HG02852 (cell line): ENCODE measurements at regions not wholly inside any gene's neighbourhood (a gene's known extent, or its start where the extent isn't known, plus 50 kb on each side); places are given as distances from the start of the nearest gene placed in this dataset.
"Not testable (repeated sequence)": the region's sequence is repeated elsewhere in the genome, so short reads cannot be mapped to it uniquely, and the experiment has no call there.

ENCODE experiments used
- ATAC-seq: cut with Tn5 transposase; IDR thresholded peaks from one replicate; pipeline ENCODE4 v1.9.1; 2021; ENCODE audit warnings: mild to moderate bottlenecking, moderate library complexity; ENCODE audit not compliant: unreplicated experiment

- no peak for ATAC-seq
Measured at GRCh38 chr18:38167623-38168022, 602.0 kb upstream of the CELF4 start.

GRCh38 chr18:38153116-38153515 lies 587.5 kb upstream of the CELF4 start:
- not testable (repeated sequence) for ATAC-seq

GRCh38 chr18:38116716-38117115 lies 551.1 kb upstream of the CELF4 start:
- no peak for ATAC-seq

GRCh38 chr18:38115201-38115600 lies 549.6 kb upstream of the CELF4 start:
- no peak for ATAC-seq

GRCh38 chr18:38087538-38087937 lies 521.9 kb upstream of the CELF4 start:
- ATAC-seq, result no peak

GRCh38 chr18:38081516-38081915 lies 515.9 kb upstream of the CELF4 start:
- ATAC-seq, result no peak

GRCh38 chr18:38077229-38077628 lies 511.6 kb upstream of the CELF4 start:
- no peak for ATAC-seq

- ATAC-seq, result no peak
Measured at GRCh38 chr18:38076346-38077070, 510.9 kb upstream of the CELF4 start.

GRCh38 chr18:38074298-38074876 lies 508.8 kb upstream of the CELF4 start:
- ATAC-seq, result no peak

- ATAC-seq, result no peak
Measured at GRCh38 chr18:38067821-38068220, 502.2 kb upstream of the CELF4 start.

GRCh38 chr18:38067086-38067485 lies 501.5 kb upstream of the CELF4 start:
- ATAC-seq, result no peak

GRCh38 chr18:38052879-38053590 lies 487.4 kb upstream of the CELF4 start:
- ATAC-seq, result no peak

- no peak for ATAC-seq
Measured at GRCh38 chr18:38047820-38048219, 482.2 kb upstream of the CELF4 start.

GRCh38 chr18:38046651-38047050 lies 481.1 kb upstream of the CELF4 start:
- no peak for ATAC-seq

GRCh38 chr18:38045845-38046244 lies 480.2 kb upstream of the CELF4 start:
- no peak for ATAC-seq

GRCh38 chr18:38042211-38042890 lies 476.8 kb upstream of the CELF4 start:
- ATAC-seq, result no peak

GRCh38 chr18:38038242-38038641 lies 472.6 kb upstream of the CELF4 start:
- ATAC-seq, result no peak

GRCh38 chr18:38035193-38035592 lies 469.6 kb upstream of the CELF4 start:
- no peak for ATAC-seq

GRCh38 chr18:38033282-38033681 lies 467.7 kb upstream of the CELF4 start:
- ATAC-seq, result no peak

- ATAC-seq, result no peak
Measured at GRCh38 chr18:38032516-38032915, 466.9 kb upstream of the CELF4 start.

- no peak for ATAC-seq
Measured at GRCh38 chr18:38028946-38029345, 463.3 kb upstream of the CELF4 start.
